ENCODE measurements at regions not wholly inside any gene's neighbourhood (a gene's known extent, or its start where the extent isn't known, plus 50 kb on each side); places are given as distances from the start of the nearest gene placed in this dataset.

- Histone ChIP-seq H3K27me3 (no peaks in the 10 kb centered on the region), H3K79me2 (peaks cover 71% of the 10 kb centered on the region), H4K20me1 (ENCODE audit: insufficient read depth, poor library complexity, severe bottlenecking) (no peaks in the 10 kb centered on the region), H3K4me1 (ENCODE audit: insufficient read depth) (no peaks in the 10 kb centered on the region), H3K27ac (no peak overlapping the region), H3K9me3 (ENCODE audit: low read depth) (no peaks in the 10 kb centered on the region), H3K9me2 (replicated peaks; ENCODE audit: insufficient read depth) (no peaks in the 10 kb centered on the region), H3K4me2 (no peak overlapping the region), H3K36me3 (replicated peaks; ENCODE audit: insufficient read depth, low read depth) (no peaks in the 10 kb centered on the region), H2AFZ (no peak overlapping the region), H3K4me3 (no peak overlapping the region)
- no peak for DNase-seq (ENCODE audit: low spot score)
- TF ChIP-seq EZH2phosphoT487 (IDR thresholded peaks at IDR 0.05; ENCODE audit: low read depth, severe bottlenecking, unreplicated experiment) (no peak), EZH2 (IDR thresholded peaks at IDR 0.05; ENCODE audit: borderline replicate concordance) (no peak)
Measured at GRCh38 chr13:74046431-74046830, 87.8 kb downstream of the KLF12 start.

GRCh38 chr13:74045583-74045982 lies 88.6 kb downstream of the KLF12 start:
- no peak overlapping the region for H3K4me3 ChIP-seq
- H3K9me2 ChIP-seq (replicated peaks; ENCODE audit: insufficient read depth) = no peaks in the 10 kb centered on the region
- no peak for DNase-seq (ENCODE audit: low spot score)
- no peaks in the 10 kb centered on the region for H3K4me1 ChIP-seq (ENCODE audit: insufficient read depth)
- no peaks in the 10 kb centered on the region for H3K27me3 ChIP-seq
- no peak overlapping the region for H2AFZ ChIP-seq
- H4K20me1 ChIP-seq (ENCODE audit: insufficient read depth, poor library complexity, severe bottlenecking) = no peaks in the 10 kb centered on the region
- no peak overlapping the region for H3K27ac ChIP-seq
- TF ChIP-seq EZH2phosphoT487 (IDR thresholded peaks at IDR 0.05; ENCODE audit: low read depth, severe bottlenecking, unreplicated experiment) (no peak), CTCF (IDR thresholded peaks at IDR 0.05; ENCODE audit: poor library complexity) (no peak), EZH2 (IDR thresholded peaks at IDR 0.05; ENCODE audit: borderline replicate concordance) (no peak)
- WGBS (ENCODE audit: low lambda C conversion rate, missing lambda C conversion rate) = 97% methylated on average over 6 of the region's 6 CpGs
- H3K4me2 ChIP-seq = no peak overlapping the region
- no peaks in the 10 kb centered on the region for H3K36me3 ChIP-seq (replicated peaks; ENCODE audit: insufficient read depth, low read depth)
- peaks cover 73% of the 10 kb centered on the region for H3K79me2 ChIP-seq
- H3K9me3 ChIP-seq (ENCODE audit: low read depth) = no peaks in the 10 kb centered on the region

GRCh38 chr13:74043237-74043636 lies 91.0 kb downstream of the KLF12 start:
- no peak overlapping the region for H3K4me2 ChIP-seq
- no peak for TF ChIP-seq EZH2 (IDR thresholded peaks at IDR 0.05; ENCODE audit: borderline replicate concordance)
- no peak for TF ChIP-seq CTCF (IDR thresholded peaks at IDR 0.05; ENCODE audit: poor library complexity)
- no peak for TF ChIP-seq EZH2phosphoT487 (IDR thresholded peaks at IDR 0.05; ENCODE audit: low read depth, severe bottlenecking, unreplicated experiment)
- no peaks in the 10 kb centered on the region for H3K4me1 ChIP-seq (ENCODE audit: insufficient read depth)
- no peaks in the 10 kb centered on the region for H3K9me2 ChIP-seq (replicated peaks; ENCODE audit: insufficient read depth)
- H3K27me3 ChIP-seq = no peaks in the 10 kb centered on the region
- no peak for DNase-seq (ENCODE audit: low spot score)
- no peaks in the 10 kb centered on the region for H3K9me3 ChIP-seq (ENCODE audit: low read depth)
- H3K79me2 ChIP-seq = peaks cover 76% of the 10 kb centered on the region
- H4K20me1 ChIP-seq (ENCODE audit: insufficient read depth, poor library complexity, severe bottlenecking) = no peaks in the 10 kb centered on the region
- H2AFZ ChIP-seq = no peak overlapping the region
- no peak overlapping the region for H3K4me3 ChIP-seq
- H3K36me3 ChIP-seq (replicated peaks; ENCODE audit: insufficient read depth, low read depth) = no peaks in the 10 kb centered on the region
- no peak overlapping the region for H3K27ac ChIP-seq
- WGBS (ENCODE audit: low lambda C conversion rate, missing lambda C conversion rate) = 75% methylated on average over 5 of the region's 5 CpGs

- no peaks in the 10 kb centered on the region for H3K9me3 ChIP-seq (ENCODE audit: low read depth)
- DNase-seq (ENCODE audit: low spot score) = peak; percentile 65
- no peaks in the 10 kb centered on the region for H4K20me1 ChIP-seq (ENCODE audit: insufficient read depth, poor library complexity, severe bottlenecking)
- H3K27me3 ChIP-seq = no peaks in the 10 kb centered on the region
- H3K4me1 ChIP-seq (ENCODE audit: insufficient read depth) = no peaks in the 10 kb centered on the region
- TF ChIP-seq CTCF (IDR thresholded peaks at IDR 0.05; ENCODE audit: poor library complexity) (peak; percentile 40), EZH2phosphoT487 (IDR thresholded peaks at IDR 0.05; ENCODE audit: low read depth, severe bottlenecking, unreplicated experiment) (no peak), EZH2 (IDR thresholded peaks at IDR 0.05; ENCODE audit: borderline replicate concordance) (no peak)
- H3K4me3 ChIP-seq = no peak overlapping the region
- no peak overlapping the region for H3K27ac ChIP-seq
- no peak overlapping the region for H2AFZ ChIP-seq
- no peak overlapping the region for H3K4me2 ChIP-seq
- WGBS (ENCODE audit: low lambda C conversion rate, missing lambda C conversion rate) = 39% methylated on average over 4 of the region's 4 CpGs
- peaks cover 76% of the 10 kb centered on the region for H3K79me2 ChIP-seq
- no peaks in the 10 kb centered on the region for H3K9me2 ChIP-seq (replicated peaks; ENCODE audit: insufficient read depth)
- no peaks in the 10 kb centered on the region for H3K36me3 ChIP-seq (replicated peaks; ENCODE audit: insufficient read depth, low read depth)
Measured at GRCh38 chr13:74040200-74040599, 94.0 kb downstream of the KLF12 start.

Data from hepatocyte (in vitro differentiated cells).